ENCODE measurements at regions not wholly inside any gene's neighbourhood (a gene's known extent, or its start where the extent isn't known, plus 50 kb on each side); places are given as distances from the start of the nearest gene placed in this dataset.
A peak's percentile ranks its signal among the peaks of the same experiment; 100 is the strongest.

DNA sequence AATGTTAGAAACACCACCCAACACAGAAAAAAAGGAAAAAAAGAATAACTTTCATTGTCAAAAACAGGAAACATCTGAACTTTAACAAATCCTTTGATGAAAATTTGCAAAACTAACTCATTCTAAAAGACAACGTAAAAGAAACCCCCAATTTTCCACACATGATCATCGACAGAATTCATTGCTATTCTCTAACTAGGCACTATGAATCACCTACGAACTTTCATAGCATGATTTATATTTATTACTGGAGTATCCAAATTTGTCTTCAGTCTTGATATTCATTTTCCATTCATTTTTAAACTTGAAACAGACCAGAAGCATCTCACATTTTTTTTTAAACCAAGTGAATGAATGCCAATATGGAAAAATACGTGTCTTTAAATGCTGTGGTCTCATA is 514.6 kb downstream of the TLE4 start:
- H2AFZ ChIP-seq (replicated peaks) = no peak overlapping the region
- no peaks in the 10 kb centered on the region for H3K36me3 ChIP-seq
- H3K27ac ChIP-seq = no peak overlapping the region
- Mint-ChIP-seq H3K36me3 (no peaks in the 10 kb centered on the region), H3K9me3 (peaks cover 6% of the 10 kb centered on the region), H3K4me3 (no peak overlapping the region), H3K27me3 (ENCODE audit: insufficient read depth, low read depth) (peaks cover 3% of the 10 kb centered on the region), H3K4me1 (no peaks in the 10 kb centered on the region), H3K27ac (no peak overlapping the region)
- TF ChIP-seq EZH2 (IDR thresholded peaks at IDR 0.05) = no peak
- TF ChIP-seq, protein P1, sequence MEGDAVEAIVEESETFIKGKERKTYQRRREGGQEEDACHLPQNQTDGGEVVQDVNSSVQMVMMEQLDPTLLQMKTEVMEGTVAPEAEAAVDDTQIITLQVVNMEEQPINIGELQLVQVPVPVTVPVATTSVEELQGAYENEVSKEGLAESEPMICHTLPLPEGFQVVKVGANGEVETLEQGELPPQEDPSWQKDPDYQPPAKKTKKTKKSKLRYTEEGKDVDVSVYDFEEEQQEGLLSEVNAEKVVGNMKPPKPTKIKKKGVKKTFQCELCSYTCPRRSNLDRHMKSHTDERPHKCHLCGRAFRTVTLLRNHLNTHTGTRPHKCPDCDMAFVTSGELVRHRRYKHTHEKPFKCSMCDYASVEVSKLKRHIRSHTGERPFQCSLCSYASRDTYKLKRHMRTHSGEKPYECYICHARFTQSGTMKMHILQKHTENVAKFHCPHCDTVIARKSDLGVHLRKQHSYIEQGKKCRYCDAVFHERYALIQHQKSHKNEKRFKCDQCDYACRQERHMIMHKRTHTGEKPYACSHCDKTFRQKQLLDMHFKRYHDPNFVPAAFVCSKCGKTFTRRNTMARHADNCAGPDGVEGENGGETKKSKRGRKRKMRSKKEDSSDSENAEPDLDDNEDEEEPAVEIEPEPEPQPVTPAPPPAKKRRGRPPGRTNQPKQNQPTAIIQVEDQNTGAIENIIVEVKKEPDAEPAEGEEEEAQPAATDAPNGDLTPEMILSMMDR (IDR thresholded peaks at IDR 0.05) = no peak
- TF ChIP-seq EZH2phosphoT487 (IDR thresholded peaks at IDR 0.05) = no peak
- no peaks in the 10 kb centered on the region for H3K27me3 ChIP-seq
- H3K4me2 ChIP-seq = no peak overlapping the region
- H3K79me2 ChIP-seq (ENCODE audit: low read depth) = no peaks in the 10 kb centered on the region
- no peaks in the 10 kb centered on the region for H3F3A ChIP-seq (ENCODE audit: low read depth)
- H3K9me3 ChIP-seq (ENCODE audit: low read depth) = no peaks in the 10 kb centered on the region
- no peak overlapping the region for H3K9ac ChIP-seq
- no peaks in the 10 kb centered on the region for H4K20me1 ChIP-seq (ENCODE audit: low read depth)
- no peaks in the 10 kb centered on the region for H3K4me1 ChIP-seq
- DNase-seq (ENCODE audit: low spot score) = no peak
- no peak overlapping the region for H3K4me3 ChIP-seq

DNA sequence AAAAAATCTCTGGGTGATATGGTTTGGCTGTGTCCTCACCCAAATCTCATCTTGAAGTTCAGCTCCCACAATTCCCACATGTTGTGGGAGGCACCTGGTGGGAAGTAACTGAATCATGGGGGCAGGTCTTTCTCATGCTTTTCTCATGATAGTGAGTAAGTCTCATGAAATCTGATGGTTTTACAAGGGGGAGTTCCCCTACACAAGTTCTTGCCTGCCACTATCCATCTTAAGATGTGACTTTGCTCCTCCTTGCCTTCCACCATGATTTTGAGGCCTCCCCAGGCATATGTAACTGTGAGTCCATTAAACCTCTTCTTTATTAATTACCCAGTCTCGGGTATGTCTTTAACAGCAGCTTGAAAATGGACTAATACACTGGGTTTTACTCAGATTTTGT is 513.9 kb downstream of the TLE4 start:
- Mint-ChIP-seq H3K36me3 (no peaks in the 10 kb centered on the region), H3K27me3 (ENCODE audit: insufficient read depth, low read depth) (peaks cover 3% of the 10 kb centered on the region), H3K4me1 (no peaks in the 10 kb centered on the region), H3K4me3 (no peak overlapping the region), H3K9me3 (peaks cover 10% of the 10 kb centered on the region), H3K27ac (no peak overlapping the region)
- DNase-seq (ENCODE audit: low spot score) = no peak
- no peaks in the 10 kb centered on the region for H3F3A ChIP-seq (ENCODE audit: low read depth)
- H3K4me1 ChIP-seq = no peaks in the 10 kb centered on the region
- H4K20me1 ChIP-seq (ENCODE audit: low read depth) = no peaks in the 10 kb centered on the region
- H3K9me3 ChIP-seq (ENCODE audit: low read depth) = no peaks in the 10 kb centered on the region
- no peak overlapping the region for H3K4me3 ChIP-seq
- no peak overlapping the region for H2AFZ ChIP-seq (replicated peaks)
- H3K27me3 ChIP-seq = no peaks in the 10 kb centered on the region
- TF ChIP-seq EZH2 (IDR thresholded peaks at IDR 0.05) = no peak
- TF ChIP-seq, protein P1 (IDR thresholded peaks at IDR 0.05) = no peak
- TF ChIP-seq EZH2phosphoT487 (IDR thresholded peaks at IDR 0.05) = no peak
- H3K27ac ChIP-seq = no peak overlapping the region
- H3K36me3 ChIP-seq = no peaks in the 10 kb centered on the region
- no peaks in the 10 kb centered on the region for H3K79me2 ChIP-seq (ENCODE audit: low read depth)
- no peak overlapping the region for H3K4me2 ChIP-seq
- no peak overlapping the region for H3K9ac ChIP-seq

DNA sequence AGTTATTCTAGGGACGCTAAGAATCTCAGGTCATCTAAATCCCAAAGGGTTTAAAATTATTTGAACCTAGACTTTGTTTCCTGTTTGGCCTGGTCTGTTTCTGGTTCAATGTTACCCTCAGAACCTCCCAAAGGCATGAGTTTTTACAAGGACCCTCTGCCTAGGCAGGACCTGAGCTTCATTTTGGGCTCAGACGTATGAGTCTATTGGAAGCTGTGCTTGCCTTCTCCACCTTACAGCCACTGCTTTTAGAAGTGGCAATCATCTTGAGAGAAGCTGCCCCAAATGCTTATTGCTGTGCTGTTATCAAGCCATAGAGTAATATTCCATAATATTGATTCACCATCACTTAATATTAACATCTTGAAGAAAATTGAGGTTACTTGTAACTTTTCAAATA is 510.4 kb downstream of the TLE4 start:
- no peaks in the 10 kb centered on the region for H3K79me2 ChIP-seq (ENCODE audit: low read depth)

More for the DNA sequence above, 510.4 kb downstream of the TLE4 start:
- Histone ChIP-seq H2AFZ (replicated peaks) (peak overlapping the region; percentile 55), H3F3A (ENCODE audit: low read depth) (no peaks in the 10 kb centered on the region), H3K36me3 (no peaks in the 10 kb centered on the region), H3K9ac (no peak overlapping the region), H3K9me3 (ENCODE audit: low read depth) (no peaks in the 10 kb centered on the region), H3K4me3 (no peak overlapping the region), H3K27me3 (no peaks in the 10 kb centered on the region), H3K4me1 (no peaks in the 10 kb centered on the region), H3K27ac (no peak overlapping the region), H3K4me2 (no peak overlapping the region), H4K20me1 (ENCODE audit: low read depth) (no peaks in the 10 kb centered on the region)
- Mint-ChIP-seq H3K36me3 (no peaks in the 10 kb centered on the region), H3K27ac (no peak overlapping the region), H3K27me3 (ENCODE audit: insufficient read depth, low read depth) (peaks cover 5% of the 10 kb centered on the region), H3K4me1 (no peaks in the 10 kb centered on the region), H3K4me3 (no peak overlapping the region), H3K9me3 (peaks cover 11% of the 10 kb centered on the region)
- TF ChIP-seq, protein P1 (IDR thresholded peaks at IDR 0.05) = no peak
- TF ChIP-seq EZH2 (IDR thresholded peaks at IDR 0.05) = no peak
- no peak for TF ChIP-seq EZH2phosphoT487 (IDR thresholded peaks at IDR 0.05)
- DNase-seq (ENCODE audit: low spot score) = no peak

All from neural progenitor cell (in vitro differentiated cells).